AG08396 (cell line): ENCODE measurements at regions not wholly inside any gene's neighbourhood (a gene's known extent, or its start where the extent isn't known, plus 50 kb on each side); places are given as distances from the start of the nearest gene placed in this dataset.
"Not testable (repeated sequence)": the region's sequence is repeated elsewhere in the genome, so short reads cannot be mapped to it uniquely, and the experiment has no call there.

Experiments
- DNase-seq: peaks from one replicate; pipeline ENCODE4 v3.0.0; 2012; ENCODE audit warnings: low spot score, mixed read lengths

GRCh38 chr10:8614054-8614565, 559.6 kb downstream of the GATA3 start:
- no peak for DNase-seq

DNA sequence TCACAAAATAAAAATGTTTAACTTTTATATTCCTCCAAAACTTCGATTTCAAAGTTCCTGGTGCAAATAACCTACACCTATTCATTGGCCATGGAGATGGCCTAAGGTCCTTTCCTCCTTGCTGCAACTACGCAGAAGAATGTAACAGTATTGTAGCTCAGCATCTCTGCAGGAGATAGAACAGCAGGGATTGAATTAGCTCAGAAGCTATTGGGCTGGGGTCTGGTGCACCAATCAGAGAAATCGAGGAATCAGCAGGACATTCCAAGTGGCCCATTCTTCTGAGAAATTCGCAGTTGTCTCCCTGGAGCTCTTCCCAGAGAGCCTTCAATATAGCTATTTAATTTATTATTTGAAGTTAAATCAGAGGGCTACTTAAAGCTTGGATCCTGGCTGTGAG, 560.6 kb downstream of the GATA3 start:
- DNase-seq = no peak

DNA sequence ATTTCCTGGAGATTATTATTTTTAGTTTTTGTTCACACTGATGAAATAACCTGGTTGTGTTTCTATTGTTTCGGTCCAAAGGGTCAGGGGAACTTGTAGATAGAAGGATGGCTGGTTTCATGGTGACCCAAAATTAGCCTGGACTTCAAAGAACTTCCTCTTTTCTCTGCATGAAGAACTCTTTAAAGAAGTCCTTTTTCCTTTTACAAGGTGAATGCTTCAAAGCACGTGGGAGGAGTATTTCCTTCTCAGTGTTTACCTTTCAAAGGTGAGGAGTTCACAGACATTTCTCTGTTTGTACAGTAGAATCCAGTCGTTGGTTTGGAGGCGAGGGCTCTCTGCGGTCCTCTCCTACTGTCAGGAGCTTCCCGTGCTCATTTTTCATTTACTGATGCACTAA, 561.7 kb downstream of the GATA3 start:
- DNase-seq = no peak

- DNase-seq = no peak
These were observed 563.3 kb downstream of the GATA3 start for GRCh38 chr10:8617792-8618191.

- DNase-seq = no peak
These were observed 564.3 kb downstream of the GATA3 start for GRCh38 chr10:8618834-8619233.

DNA sequence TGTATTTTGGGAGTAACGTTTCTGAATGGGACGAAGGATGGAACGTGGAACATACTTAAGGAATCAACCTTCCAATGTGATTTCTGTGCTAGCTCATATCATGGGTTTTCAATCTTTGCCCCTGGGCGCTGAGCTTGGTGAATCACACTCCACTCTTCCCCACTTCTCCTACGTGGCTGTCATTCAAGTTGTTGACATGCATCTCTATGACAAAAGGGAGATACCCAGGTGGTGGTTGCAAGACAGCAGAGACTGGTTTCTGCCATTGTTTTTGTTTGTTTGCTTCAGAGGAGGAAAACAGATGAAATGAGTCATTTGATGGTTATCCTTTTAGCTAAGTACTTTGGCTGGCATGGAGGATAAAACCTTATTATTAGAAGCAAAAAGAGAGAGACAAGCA, 573.9 kb downstream of the GATA3 start:
- no peak for DNase-seq

- DNase-seq = no peak
These were observed 579.4 kb downstream of the GATA3 start for GRCh38 chr10:8633909-8634308.

DNA sequence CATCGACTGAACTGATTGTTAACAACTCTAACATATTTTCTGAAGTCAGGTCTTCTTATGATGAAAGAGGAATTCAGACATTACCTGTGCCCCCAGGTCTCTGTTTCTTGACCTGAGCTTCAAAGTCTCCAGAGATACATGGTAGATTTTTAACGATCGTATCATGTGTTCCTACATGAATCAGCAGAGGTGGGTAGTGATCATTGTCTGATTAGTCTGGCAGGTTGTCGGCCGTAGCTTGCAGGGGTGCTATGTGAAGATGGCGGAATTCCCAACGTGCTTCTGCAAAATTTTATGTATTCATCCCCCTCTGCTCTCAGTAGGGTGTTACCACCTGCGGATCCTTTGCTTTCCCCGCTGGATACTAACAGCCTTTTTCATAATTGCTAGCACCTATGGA, 581.9 kb downstream of the GATA3 start:
- no peak for DNase-seq

- no peak for DNase-seq
These were observed 583.2 kb downstream of the GATA3 start for GRCh38 chr10:8637640-8638039.

- DNase-seq = no peak
These were observed 583.7 kb downstream of the GATA3 start for GRCh38 chr10:8638088-8638672.

DNA sequence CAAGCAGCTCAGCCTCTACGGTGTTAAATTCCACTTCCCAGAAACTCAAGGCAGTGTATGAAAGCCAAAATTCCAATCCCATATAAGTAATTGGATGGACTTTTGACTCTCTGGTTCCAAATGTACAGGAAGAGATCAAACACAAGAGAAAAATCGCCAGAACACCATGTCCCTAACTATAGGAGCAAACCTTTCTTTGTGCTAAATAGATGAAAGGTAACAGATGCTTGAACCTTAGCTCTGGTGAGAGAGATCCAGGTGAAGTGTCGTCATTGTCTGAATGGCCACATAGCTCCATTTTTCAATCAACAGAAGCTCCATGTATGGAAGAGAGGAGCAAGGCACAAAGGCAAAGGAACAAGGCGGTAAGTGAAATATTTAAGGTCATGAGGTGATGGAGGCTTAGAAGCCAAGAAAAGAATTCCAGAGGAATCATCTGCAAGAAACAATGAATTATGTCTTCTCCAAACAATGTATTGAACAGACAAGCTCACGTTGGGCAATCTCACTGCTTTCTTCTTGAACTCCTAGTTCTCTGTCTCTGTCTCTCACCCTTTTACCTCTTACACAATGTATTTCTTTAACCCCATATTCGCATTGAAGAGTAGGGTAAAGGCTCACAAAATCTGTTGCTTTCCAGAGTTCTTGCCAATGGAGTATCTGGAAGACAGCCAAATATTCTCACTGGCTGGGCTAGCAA, 585.1 kb downstream of the GATA3 start:
- no peak for DNase-seq

- no peak for DNase-seq
These were observed 585.8 kb downstream of the GATA3 start for GRCh38 chr10:8640301-8640700.

DNA sequence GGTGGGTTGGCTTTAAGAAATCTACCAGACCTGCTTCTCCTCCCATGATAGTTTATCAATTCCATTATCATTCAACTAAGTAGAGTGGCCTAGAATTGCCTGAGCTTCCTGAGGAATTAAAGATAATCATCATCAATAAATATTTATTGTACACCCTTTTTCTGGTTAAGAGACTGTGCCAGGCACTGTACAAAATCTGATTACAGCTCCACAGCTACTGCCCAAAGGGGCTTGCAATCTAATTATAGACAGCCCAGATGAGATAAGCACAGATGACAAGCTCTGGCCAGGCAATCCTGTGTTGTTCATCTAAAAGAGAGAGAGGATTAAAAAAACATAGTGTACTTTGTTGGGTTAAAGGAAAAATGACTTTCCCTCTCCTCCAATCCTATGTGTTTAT, 586.4 kb downstream of the GATA3 start:
- no peak for DNase-seq

GRCh38 chr10:8656261-8656660, 601.8 kb downstream of the GATA3 start:
- no peak for DNase-seq

- DNase-seq = no peak
These were observed 605.5 kb downstream of the GATA3 start for GRCh38 chr10:8659982-8660381.

- DNase-seq = no peak
These were observed 607.4 kb downstream of the GATA3 start for GRCh38 chr10:8661886-8662285.

GRCh38 chr10:8663131-8663530, 608.6 kb downstream of the GATA3 start:
- DNase-seq = no peak

GRCh38 chr10:8665322-8665721, 610.8 kb downstream of the GATA3 start:
- no peak for DNase-seq

GRCh38 chr10:8670461-8670860, 616.0 kb downstream of the GATA3 start:
- no peak for DNase-seq

- no peak for DNase-seq
These were observed 619.7 kb downstream of the GATA3 start for GRCh38 chr10:8674230-8674629.

GRCh38 chr10:8677642-8678041, 623.2 kb downstream of the GATA3 start:
- no peak for DNase-seq

GRCh38 chr10:8684916-8685315, 630.4 kb downstream of the GATA3 start:
- DNase-seq = not testable (repeated sequence)

DNA sequence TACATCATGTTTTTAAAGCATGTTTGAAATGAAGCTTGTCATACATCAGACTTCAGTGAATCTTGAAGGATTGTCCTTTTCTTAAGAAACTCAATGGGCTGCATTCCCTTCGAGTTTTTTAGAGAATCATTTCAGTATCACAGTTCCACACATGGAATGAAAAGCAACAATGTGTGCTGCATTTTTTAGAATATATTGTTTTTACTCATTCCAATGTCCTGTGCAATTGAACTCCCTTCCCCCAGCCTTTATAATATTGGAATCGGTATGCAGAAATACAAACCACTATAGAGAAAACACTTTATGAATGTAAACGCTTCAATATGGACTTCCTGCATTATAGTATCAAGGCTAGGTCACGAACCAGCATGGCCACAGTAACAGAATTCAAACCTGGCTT, 634.4 kb downstream of the GATA3 start:
- no peak for DNase-seq

- DNase-seq = no peak
These were observed 637.1 kb downstream of the GATA3 start for GRCh38 chr10:8691498-8692017.
